Osteoblast (primary cell): ENCODE measurements at regions not wholly inside any gene's neighbourhood (a gene's known extent, or its start where the extent isn't known, plus 50 kb on each side); places are given as distances from the start of the nearest gene placed in this dataset.

Source experiments
- DNase-seq: peaks from one replicate; pipeline ENCODE4 v3.0.0; 2011; ENCODE audit warnings: low spot score, mixed read lengths; ENCODE audit not compliant: insufficient read length; ENCODE audit errors: missing footprints
- H2AFZ ChIP-seq: 2 replicates; pipeline ENCODE4 v1.6.0; 2011; ENCODE audit warnings: mild to moderate bottlenecking, low read length
- H3K27ac ChIP-seq: 2 replicates; pipeline ENCODE4 v1.5.1; 2011; ENCODE audit warnings: mild to moderate bottlenecking, low read depth, low read length, moderate library complexity
- H3K27me3 ChIP-seq: 2 replicates; pipeline ENCODE4 v1.6.0; 2012; ENCODE audit warnings: mild to moderate bottlenecking, control low read depth, inconsistent platforms, low read length, moderate library complexity; ENCODE audit not compliant: insufficient read depth
- H3K36me3 ChIP-seq: 2 replicates; pipeline ENCODE4 v1.5.1; 2011; ENCODE audit warnings: mild to moderate bottlenecking, low read length, control low read depth, moderate library complexity; ENCODE audit not compliant: insufficient read depth
- H3K4me1 ChIP-seq: 2 replicates; pipeline ENCODE4 v1.5.1; 2011; ENCODE audit warnings: mild to moderate bottlenecking, low read length, control low read depth, moderate library complexity; ENCODE audit not compliant: insufficient read depth
- H3K4me2 ChIP-seq: 2 replicates; pipeline ENCODE4 v1.6.0; 2011; ENCODE audit warnings: mild to moderate bottlenecking, low read length; ENCODE audit not compliant: insufficient read depth
- H3K4me3 ChIP-seq: fragments of 200-600 bp; sonication (generic); 3 replicates; pipeline ENCODE4 v1.5.1; 2012; ENCODE audit warnings: mild to moderate bottlenecking, low read length, inconsistent platforms; ENCODE audit not compliant: insufficient read depth
- H3K79me2 ChIP-seq: 2 replicates; pipeline ENCODE4 v1.6.0; 2012; ENCODE audit warnings: mild to moderate bottlenecking, low read length, control low read depth, inconsistent platforms; ENCODE audit not compliant: insufficient read depth
- H3K9me3 ChIP-seq: 2 replicates; pipeline ENCODE4 v1.5.1; 2011; ENCODE audit warnings: low read depth, low read length, control low read depth
- H4K20me1 ChIP-seq: 2 replicates; pipeline ENCODE4 v1.6.0; 2012; ENCODE audit warnings: mild to moderate bottlenecking, low read length, control low read depth; ENCODE audit not compliant: insufficient read depth
- CTCF ChIP-seq: IDR thresholded peaks from 2 replicates; pipeline ENCODE4 v1.5.1; 2011; ENCODE audit warnings: mild to moderate bottlenecking, low read depth, low read length, moderate library complexity; ENCODE audit errors: extremely low read depth

- TF ChIP-seq CTCF, result no peak
- Histone ChIP-seq H3K27ac (no peak overlapping the region), H2AFZ (no peak overlapping the region)
Measured at GRCh38 chr4:103923551-103923950, 203.8 kb upstream of the TACR3 start.

GRCh38 chr4:103918214-103918613, 198.4 kb upstream of the TACR3 start:
- no peaks in the 10 kb centered on the region for H3K27me3 ChIP-seq
- no peak overlapping the region for H3K4me3 ChIP-seq
- no peak overlapping the region for H2AFZ ChIP-seq
- H3K36me3 ChIP-seq, result no peaks in the 10 kb centered on the region
- no peaks in the 10 kb centered on the region for H4K20me1 ChIP-seq
- no peak for DNase-seq
- TF ChIP-seq CTCF, result no peak
- H3K4me1 ChIP-seq, result no peaks in the 10 kb centered on the region
- no peaks in the 10 kb centered on the region for H3K9me3 ChIP-seq
- no peaks in the 10 kb centered on the region for H3K79me2 ChIP-seq
- no peak overlapping the region for H3K4me2 ChIP-seq
- H3K27ac ChIP-seq, result no peak overlapping the region

More at GRCh38 chr4:103923551-103923950, 203.8 kb upstream of the TACR3 start:
- Histone ChIP-seq H4K20me1 (no peaks in the 10 kb centered on the region), H3K9me3 (no peaks in the 10 kb centered on the region), H3K4me2 (no peak overlapping the region), H3K36me3 (no peaks in the 10 kb centered on the region), H3K27me3 (no peaks in the 10 kb centered on the region), H3K4me1 (no peaks in the 10 kb centered on the region), H3K4me3 (no peak overlapping the region), H3K79me2 (no peaks in the 10 kb centered on the region)
- no peak for DNase-seq

GRCh38 chr4:103915224-103915869, 195.6 kb upstream of the TACR3 start:
- no peak overlapping the region for H3K4me3 ChIP-seq
- no peaks in the 10 kb centered on the region for H3K27me3 ChIP-seq
- peak; percentile 56 for TF ChIP-seq CTCF
- H3K4me2 ChIP-seq, result no peak overlapping the region
- H2AFZ ChIP-seq, result no peak overlapping the region
- no peaks in the 10 kb centered on the region for H4K20me1 ChIP-seq
- no peaks in the 10 kb centered on the region for H3K4me1 ChIP-seq
- no peaks in the 10 kb centered on the region for H3K79me2 ChIP-seq
- H3K36me3 ChIP-seq, result no peaks in the 10 kb centered on the region
- H3K27ac ChIP-seq, result no peak overlapping the region
- H3K9me3 ChIP-seq, result no peaks in the 10 kb centered on the region
- DNase-seq, result no peak

- Histone ChIP-seq H3K9me3 (no peaks in the 10 kb centered on the region), H3K4me3 (no peak overlapping the region), H2AFZ (no peak overlapping the region), H3K27ac (no peak overlapping the region), H3K4me1 (no peaks in the 10 kb centered on the region), H3K36me3 (no peaks in the 10 kb centered on the region), H3K27me3 (no peaks in the 10 kb centered on the region), H4K20me1 (no peaks in the 10 kb centered on the region), H3K79me2 (no peaks in the 10 kb centered on the region), H3K4me2 (no peak overlapping the region)
- TF ChIP-seq CTCF, result no peak
- no peak for DNase-seq
Measured at GRCh38 chr4:103907414-103907813, 187.6 kb upstream of the TACR3 start.
